Inferior parietal cortex (tissue), 1 donor: ENCODE measurements at regions not wholly inside any gene's neighbourhood (a gene's known extent, or its start where the extent isn't known, plus 50 kb on each side); places are given as distances from the start of the nearest gene placed in this dataset.
"Not testable (repeated sequence)": the region's sequence is repeated elsewhere in the genome, so short reads cannot be mapped to it uniquely, and the experiment has no call there.

ENCODE experiments used
- DNase-seq: peaks from one replicate; pipeline ENCODE4 v3.0.0-alpha.2; 2016; ENCODE audit errors: extremely low spot score

- DNase-seq, result no peak
Measured at GRCh38 chr3:187850258-187850921, 105.1 kb upstream of the BCL6 start.

GRCh38 chr3:187852842-187853730 lies 107.8 kb upstream of the BCL6 start:
- no peak for DNase-seq

DNA sequence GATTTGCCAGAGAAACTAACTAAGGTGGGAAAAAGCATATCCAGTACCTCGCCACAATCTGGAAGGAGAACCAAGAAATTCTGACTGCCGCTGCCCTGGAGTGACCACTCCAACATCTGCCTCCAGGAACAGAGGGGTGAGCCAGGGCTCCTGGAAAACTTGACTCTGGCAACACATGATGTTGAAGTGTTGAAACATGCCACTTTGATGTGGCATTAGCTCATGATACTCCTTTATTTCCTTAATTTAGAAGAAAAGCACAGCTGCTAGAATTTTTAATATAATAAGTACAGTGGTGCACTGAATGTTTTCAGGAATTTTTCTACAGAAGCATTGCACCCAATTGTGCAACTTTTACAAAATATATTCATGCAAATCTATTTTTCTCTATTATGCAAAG lies 109.9 kb upstream of the BCL6 start:
- DNase-seq, result no peak

DNA sequence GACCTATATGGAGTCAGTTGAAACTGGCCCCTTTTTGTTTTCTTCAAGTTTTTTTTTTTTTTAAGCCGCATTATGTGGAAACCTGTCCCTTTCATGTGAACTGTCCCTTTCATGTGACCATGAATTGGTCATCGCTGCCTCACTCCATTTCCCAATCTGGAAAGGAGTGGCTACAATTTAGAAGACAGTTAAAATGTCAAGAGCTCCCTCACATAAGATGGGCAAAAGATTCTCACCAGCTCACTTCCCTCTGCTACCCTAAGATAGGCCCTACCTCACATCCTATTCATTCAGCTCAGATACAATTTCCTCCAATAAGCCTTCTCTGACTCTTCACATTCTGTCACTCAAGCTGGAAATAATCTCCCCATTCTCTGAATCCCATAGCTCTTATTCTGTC lies 111.3 kb upstream of the BCL6 start:
- DNase-seq, result no peak

- DNase-seq, result no peak
Measured at GRCh38 chr3:187858041-187858440, 112.8 kb upstream of the BCL6 start.

DNA sequence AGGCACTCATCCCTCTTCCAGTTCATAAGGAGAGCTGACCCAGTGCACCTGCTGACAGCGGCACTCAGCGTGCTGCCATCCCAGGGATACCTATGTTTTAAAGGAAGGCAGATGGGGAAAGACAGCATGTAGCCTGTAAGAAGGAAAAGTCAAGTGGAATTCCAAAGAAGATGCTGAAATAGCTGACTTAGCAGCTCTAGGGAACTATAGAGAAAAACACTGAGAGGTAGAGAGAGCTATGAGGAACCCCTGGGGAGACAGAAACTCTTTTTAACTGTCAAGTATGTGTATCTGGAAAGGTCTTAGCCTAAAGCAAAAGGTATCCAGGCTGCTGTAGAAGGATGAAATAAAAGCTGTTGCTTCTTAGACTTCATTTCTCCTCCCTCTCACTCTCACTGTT lies 113.4 kb upstream of the BCL6 start:
- no peak for DNase-seq

DNA sequence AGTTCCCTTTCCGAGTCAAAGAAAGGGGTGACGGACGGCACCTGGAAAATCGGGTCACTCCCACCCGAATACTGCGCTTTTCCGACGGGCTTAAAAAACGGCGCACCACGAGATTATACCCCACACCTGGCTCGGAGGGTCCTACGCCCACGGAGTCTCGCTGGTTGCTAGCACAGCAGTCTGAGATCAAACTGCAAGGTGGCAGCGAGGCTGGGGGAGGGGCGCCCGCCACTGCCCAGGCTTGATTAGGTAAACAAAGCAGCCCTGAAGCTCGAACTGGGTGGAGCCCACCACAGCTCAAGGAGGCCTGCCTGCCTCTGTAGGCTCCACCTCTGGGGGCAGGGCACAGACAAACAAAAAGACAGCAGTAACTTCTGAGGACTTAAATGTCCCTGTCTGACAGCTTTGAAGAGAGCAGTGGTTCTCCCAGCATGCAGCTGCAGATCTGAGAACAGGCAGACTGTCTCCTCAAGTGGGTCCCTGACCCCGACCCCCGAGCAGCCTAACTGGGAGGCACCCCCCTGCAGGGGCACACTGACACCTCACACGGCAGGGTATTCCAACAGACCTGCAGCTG lies 117.5 kb upstream of the BCL6 start:
- DNase-seq, result not testable (repeated sequence)

- DNase-seq, result no peak
Measured at GRCh38 chr3:187870360-187871203, 125.3 kb upstream of the BCL6 start.

DNA sequence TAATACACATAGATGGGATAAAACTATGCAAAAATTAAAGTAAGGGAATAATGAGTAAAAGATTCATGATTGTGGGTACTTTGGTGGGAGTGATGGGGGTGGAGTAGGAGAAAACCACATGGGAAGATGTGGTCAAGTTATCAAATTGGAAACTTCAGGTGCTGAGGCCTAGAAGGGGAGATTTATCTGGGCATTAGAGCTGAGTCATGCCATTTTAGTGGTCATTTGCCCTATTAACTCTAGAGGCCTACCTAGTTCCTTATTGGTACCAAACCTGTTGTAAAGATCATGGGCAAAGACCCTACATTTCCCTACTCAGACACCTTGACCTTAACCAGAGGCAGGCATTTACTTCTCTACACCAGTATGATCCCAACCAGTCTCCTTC lies 125.9 kb upstream of the BCL6 start:
- DNase-seq, result no peak

DNA sequence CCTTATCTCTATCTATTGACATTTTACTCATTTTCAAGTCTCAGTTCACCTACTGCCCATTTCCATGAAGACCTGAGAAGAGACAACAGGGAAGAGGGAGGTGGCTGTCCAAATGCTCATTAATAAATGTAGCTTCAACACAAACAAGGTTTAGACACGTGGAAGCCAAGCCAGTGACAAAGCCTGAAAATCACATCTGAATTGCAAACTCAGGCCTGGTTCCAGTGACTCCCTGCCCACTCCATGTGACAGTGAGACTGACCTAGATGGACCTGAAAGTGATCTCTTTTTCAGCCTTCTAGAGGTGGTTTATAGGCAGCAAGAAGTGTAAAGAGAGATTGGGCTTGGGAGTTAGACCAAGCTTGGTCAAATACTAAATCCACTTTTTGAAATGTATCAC lies 126.6 kb upstream of the BCL6 start:
- no peak for DNase-seq

DNA sequence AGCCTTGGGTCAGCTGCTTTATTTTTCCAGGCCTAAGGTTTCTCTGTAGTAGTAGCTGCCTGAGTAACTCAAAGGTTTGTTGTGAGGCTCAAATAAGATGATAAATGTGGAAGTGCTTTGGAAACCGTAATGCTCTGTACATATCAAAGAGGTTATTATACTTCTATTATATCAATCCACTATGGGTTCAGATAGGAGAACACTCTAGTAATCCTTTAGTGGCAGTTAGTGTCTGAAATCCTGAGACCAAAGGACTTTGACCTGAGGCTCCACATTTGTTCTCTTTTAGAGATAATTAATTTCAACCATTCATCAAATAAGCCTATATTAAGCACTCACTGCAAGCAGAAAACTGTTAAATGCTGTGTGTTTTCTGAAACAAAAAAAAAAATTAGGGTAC lies 128.6 kb upstream of the BCL6 start:
- no peak for DNase-seq

- no peak for DNase-seq
Measured at GRCh38 chr3:187875863-187876262, 130.6 kb upstream of the BCL6 start.

DNA sequence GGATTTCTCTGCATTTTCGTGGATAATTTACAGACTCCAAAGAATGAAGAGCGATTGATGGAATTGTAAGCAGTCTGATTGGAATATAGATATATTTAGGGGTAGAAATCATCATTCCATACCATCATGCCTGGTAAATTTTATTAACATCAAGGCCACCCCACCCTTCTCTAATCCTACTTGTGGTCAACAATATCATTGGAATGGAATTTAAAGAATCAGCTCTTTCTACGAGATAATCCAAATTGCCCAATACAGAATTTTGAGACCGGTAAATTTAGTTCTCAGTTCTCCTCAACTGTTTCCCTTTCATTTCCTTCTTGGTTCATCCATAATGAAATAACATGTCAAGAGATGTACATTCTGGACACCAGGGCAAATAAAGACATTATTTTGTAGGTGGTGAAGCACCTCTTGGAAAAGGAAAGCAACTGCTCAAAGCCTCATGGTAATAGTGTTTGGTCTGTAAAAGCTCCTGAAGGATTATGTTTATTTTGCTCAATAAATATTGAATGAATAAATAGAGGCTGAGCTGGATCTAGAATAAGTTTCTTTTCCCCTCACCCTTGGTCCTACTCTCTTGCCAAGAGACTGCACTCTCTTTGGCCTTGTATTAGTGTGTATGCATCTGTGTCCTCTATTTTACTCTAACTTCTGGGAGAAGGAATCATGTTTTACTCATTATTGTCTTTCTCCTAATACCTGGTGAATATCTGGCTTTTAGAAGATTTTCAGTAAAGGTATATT lies 133.7 kb upstream of the BCL6 start:
- DNase-seq, result no peak

- no peak for DNase-seq
Measured at GRCh38 chr3:187880441-187880840, 135.2 kb upstream of the BCL6 start.

DNA sequence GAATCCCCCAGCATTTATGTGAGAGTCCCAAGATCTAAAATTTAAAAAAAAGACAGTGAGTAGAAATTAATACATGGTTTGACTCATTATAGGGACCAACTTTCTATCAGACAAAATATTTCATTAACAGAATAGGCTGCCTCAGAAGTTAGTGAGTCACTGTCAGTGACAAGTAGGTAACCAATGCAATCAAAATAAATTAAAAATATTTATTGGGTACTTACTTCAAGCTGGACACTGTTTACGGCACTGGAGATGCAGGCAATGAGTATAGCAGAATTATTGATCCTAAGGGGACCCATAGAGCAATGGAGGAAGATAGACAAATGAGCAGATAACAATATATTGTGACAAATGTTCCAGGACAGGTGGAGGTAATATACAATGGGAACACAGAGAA lies 135.6 kb upstream of the BCL6 start:
- DNase-seq, result no peak

- no peak for DNase-seq
Measured at GRCh38 chr3:187888701-187889100, 143.4 kb upstream of the BCL6 start.

DNA sequence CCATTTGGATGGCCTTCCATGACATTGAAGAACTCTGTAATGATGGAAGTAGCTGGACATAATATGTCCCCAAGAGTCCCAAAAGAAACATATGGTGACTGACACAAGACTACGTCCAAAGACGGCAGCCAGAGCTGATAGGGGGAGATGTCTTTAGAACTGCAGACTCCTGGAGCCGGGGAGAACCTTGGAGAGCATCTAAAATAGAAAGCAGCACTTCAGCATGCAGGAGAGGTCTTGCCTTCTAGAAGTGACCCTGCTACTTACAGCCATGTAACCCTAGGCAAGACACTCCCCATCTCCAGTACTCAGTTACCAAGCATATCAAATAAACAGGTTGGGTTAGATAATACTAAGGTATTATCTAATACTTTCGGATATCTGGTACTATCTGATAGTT lies 143.8 kb upstream of the BCL6 start:
- no peak for DNase-seq

DNA sequence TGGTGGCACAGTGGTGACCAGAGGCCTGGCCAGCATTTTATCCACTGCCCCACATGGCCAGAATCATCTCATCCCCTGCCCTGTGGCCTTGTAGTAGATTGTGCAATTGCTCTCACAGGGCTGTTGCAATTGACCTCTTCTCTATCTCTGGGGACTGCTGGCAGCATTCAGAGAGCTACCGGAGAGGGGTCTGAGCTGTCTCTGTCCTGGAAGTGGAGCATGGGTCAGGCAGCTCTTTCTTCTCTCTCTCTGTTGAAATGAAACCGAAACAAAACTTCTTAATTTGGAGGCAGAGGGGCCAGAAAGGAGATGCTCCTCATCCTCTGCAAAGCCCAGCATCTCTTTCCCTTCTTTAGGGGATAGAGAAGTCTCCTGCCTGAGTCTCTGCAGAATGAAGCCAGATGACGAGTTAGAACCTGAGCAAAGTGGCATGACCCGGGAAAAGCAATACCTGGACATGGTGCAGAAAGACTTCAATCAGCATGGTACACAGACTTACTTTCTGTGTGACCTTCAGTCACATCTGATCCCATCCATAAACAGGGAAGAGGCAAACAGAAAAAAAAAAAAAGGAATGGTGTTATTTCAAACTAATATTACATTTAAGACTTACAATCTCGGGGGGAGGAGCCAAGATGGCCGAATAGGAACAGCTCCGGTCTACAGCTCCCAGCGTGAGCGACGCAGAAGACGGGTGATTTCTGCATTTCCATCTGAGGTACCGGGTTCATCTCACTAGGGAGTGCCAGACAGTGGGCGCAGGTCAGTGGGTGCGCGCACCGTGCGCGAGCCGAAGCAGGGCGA lies 144.5 kb upstream of the BCL6 start:
- DNase-seq, result no peak

- DNase-seq, result not testable (repeated sequence)
Measured at GRCh38 chr3:187890405-187890752, 145.1 kb upstream of the BCL6 start.

GRCh38 chr3:187896646-187897045 lies 151.4 kb upstream of the BCL6 start:
- DNase-seq, result no peak

DNA sequence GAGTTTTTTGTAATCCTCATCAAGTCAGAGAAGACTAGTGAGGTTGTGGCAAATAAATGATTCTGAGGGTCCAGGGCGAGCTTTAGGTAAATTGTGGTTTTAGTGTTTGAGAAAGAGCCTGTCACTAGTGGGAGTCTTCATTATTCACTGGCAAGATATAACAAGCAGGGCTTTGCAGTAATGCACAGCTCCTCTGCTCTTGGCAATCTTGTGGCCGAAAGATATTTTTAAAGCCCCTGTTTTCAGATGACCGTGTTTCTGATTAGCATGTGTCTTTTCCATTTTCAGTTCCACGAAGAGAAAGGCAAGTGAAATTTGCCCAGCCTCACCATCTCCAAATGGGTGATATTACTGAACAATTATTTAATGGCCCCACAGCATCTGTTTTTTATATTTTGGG lies 154.0 kb upstream of the BCL6 start:
- no peak for DNase-seq
